GM13976 (cell line): ENCODE measurements at regions not wholly inside any gene's neighbourhood (a gene's known extent, or its start where the extent isn't known, plus 50 kb on each side); places are given as distances from the start of the nearest gene placed in this dataset.

Experiments used
- DNase-seq: peaks from one replicate; pipeline ENCODE4 v3.0.0; 2012; ENCODE audit warnings: low spot score
- in situ Hi-C: fragments of 300-500 bp; cut with MboI; formaldehyde crosslinking; loops from one replicate; pipeline ENCODE4 v1.12.0; 2022; ENCODE audit warnings: low sequenced_read_pairs, mixed read lengths, inconsistent platforms; ENCODE audit not compliant: unreplicated experiment
- TF ChIP-seq, protein P1 (sequence below): IDR thresholded peaks from 2 replicates; pipeline ENCODE4 v1.5.1; 2012; ENCODE audit warnings: borderline replicate concordance, mild to moderate bottlenecking; ENCODE audit not compliant: insufficient read depth; ENCODE audit errors: extremely low read depth, missing control alignments, control extremely low read depth

DNA sequence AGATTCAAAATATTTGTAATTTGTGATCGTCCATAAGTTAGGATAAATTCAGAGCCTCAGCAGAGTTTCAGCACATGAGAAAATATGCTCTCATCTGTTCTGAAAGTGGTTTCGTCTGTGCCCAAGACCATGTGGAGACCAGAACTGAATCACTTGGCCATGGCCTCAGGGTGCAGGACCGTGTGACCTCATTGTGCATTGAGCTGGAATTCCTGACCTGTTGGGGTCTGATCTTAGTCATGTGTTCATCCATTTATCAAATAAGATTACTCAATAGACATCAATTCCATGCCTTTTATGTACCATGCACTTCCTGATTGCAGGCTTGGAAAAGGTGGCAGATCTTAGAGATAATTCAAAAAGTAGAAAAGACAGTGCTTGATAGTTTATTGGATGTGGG is 680.5 kb downstream of the QKI start:
- in situ Hi-C loops = no loop called here
- TF ChIP-seq, protein P1, sequence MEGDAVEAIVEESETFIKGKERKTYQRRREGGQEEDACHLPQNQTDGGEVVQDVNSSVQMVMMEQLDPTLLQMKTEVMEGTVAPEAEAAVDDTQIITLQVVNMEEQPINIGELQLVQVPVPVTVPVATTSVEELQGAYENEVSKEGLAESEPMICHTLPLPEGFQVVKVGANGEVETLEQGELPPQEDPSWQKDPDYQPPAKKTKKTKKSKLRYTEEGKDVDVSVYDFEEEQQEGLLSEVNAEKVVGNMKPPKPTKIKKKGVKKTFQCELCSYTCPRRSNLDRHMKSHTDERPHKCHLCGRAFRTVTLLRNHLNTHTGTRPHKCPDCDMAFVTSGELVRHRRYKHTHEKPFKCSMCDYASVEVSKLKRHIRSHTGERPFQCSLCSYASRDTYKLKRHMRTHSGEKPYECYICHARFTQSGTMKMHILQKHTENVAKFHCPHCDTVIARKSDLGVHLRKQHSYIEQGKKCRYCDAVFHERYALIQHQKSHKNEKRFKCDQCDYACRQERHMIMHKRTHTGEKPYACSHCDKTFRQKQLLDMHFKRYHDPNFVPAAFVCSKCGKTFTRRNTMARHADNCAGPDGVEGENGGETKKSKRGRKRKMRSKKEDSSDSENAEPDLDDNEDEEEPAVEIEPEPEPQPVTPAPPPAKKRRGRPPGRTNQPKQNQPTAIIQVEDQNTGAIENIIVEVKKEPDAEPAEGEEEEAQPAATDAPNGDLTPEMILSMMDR = no peak
- DNase-seq = no peak

DNA sequence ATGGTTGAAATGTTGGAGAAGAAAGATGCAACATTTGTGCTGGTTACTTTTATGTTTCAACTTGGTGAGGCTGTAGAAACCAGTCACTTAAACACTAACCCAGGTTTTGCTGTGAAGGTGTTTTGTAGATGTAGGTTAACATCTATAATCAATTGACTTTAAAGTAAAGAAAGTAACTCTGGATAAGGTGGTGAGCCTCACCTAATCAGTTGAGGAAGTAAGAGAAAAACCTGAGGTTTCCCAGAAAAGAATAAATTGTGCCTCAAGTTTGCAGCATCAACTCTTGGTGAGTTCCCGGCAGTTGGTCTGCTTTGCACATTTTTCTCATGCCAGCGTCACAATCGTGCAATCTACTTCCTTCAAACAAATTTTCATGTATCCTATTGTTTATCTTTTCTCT is 673.4 kb downstream of the QKI start:
- DNase-seq = no peak
- in situ Hi-C loops = no loop called here
- TF ChIP-seq, protein P1 = no peak

DNA sequence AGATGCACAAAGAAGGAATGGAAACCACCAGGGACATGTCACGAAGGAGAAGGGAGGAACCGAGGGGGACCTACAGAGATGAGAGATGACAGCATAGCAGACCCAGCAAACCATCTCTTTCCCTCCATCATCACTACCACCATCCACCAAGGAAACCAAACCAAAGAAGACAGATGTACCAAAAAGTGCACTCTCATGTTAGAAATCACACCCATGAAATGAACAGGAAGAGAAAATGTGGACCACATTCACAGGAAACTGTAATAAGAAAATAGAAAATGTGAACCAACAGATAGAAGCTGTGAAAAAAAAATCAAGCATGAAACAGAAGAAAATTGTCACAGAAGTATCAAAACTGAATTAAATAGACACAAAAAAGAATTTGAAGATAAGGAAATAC is 672.7 kb downstream of the QKI start:
- in situ Hi-C loops = no loop called here
- DNase-seq = no peak
- TF ChIP-seq, protein P1 = no peak

GRCh38 chr6:164086076-164086887 is 671.8 kb downstream of the QKI start:
- DNase-seq = no peak
- in situ Hi-C loops = no loop called here
- TF ChIP-seq, protein P1 = no peak

- TF ChIP-seq, protein P1 = no peak
- in situ Hi-C loops = no loop called here
- no peak for DNase-seq
Observed at GRCh38 chr6:164085091-164086075, 670.9 kb downstream of the QKI start.

GRCh38 chr6:164079275-164079600 is 664.7 kb downstream of the QKI start:
- TF ChIP-seq, protein P1 = no peak
- in situ Hi-C loops = no loop called here
- no peak for DNase-seq
